ENCODE measurements at regions not wholly inside any gene's neighbourhood (a gene's known extent, or its start where the extent isn't known, plus 50 kb on each side); places are given as distances from the start of the nearest gene placed in this dataset.
"Not testable (repeated sequence)": the region's sequence is repeated elsewhere in the genome, so short reads cannot be mapped to it uniquely, and the experiment has no call there.

GRCh38 chr12:11497438-11497837, 102.1 kb upstream of the PRB2 start:
- Histone ChIP-seq H4K20me1 (ENCODE audit: insufficient read depth) (no peaks in the 10 kb centered on the region), H3K4me3 (ENCODE audit: low read length) (no peak overlapping the region), H3K27me3 (ENCODE audit: insufficient read depth, low read depth, low read length) (peaks cover 37% of the 10 kb centered on the region), H2AFZ (ENCODE audit: low read depth, low read length) (no peak overlapping the region), H3K9me3 (ENCODE audit: low read length) (no peaks in the 10 kb centered on the region), H3K9ac (ENCODE audit: low read length) (no peak overlapping the region), H3F3A (ENCODE audit: insufficient read depth, low read length, poor library complexity, severe bottlenecking) (no peaks in the 10 kb centered on the region), H3K27ac (ENCODE audit: low read length) (no peak overlapping the region), H3K36me3 (ENCODE audit: insufficient read depth, low read length) (no peaks in the 10 kb centered on the region), H3K4me2 (ENCODE audit: low read length) (no peak overlapping the region), H3K9me2 (ENCODE audit: insufficient read depth, low read length) (no peaks in the 10 kb centered on the region), H3K79me2 (replicated peaks; ENCODE audit: insufficient read depth, low read length) (no peaks in the 10 kb centered on the region)
- TF ChIP-seq REST (IDR thresholded peaks at IDR 0.05; ENCODE audit: borderline replicate concordance) (no peak), SMC3 (conservative IDR thresholded peaks at IDR 0.05; ENCODE audit: poor library complexity) (no peak), CTCF (IDR thresholded peaks at IDR 0.05; ENCODE audit: poor library complexity, severe bottlenecking) (no peak), MXI1 (conservative IDR thresholded peaks at IDR 0.05; ENCODE audit: poor library complexity, severe bottlenecking) (no peak), TAF1 (IDR thresholded peaks at IDR 0.05; ENCODE audit: low read depth) (no peak), EZH2 (IDR thresholded peaks at IDR 0.05; ENCODE audit: borderline replicate concordance, insufficient read depth, low read length, poor library complexity, severe bottlenecking) (no peak), EP300 (conservative IDR thresholded peaks at IDR 0.05; ENCODE audit: poor library complexity, severe bottlenecking) (no peak), RAD21 (conservative IDR thresholded peaks at IDR 0.05) (no peak), POLR2AphosphoS5 (IDR thresholded peaks at IDR 0.05) (no peak)

- Histone ChIP-seq H3K9ac (ENCODE audit: low read length) (no peak overlapping the region), H4K20me1 (ENCODE audit: insufficient read depth) (no peaks in the 10 kb centered on the region), H2AFZ (ENCODE audit: low read depth, low read length) (no peak overlapping the region), H3K4me3 (ENCODE audit: low read length) (no peak overlapping the region), H3F3A (ENCODE audit: insufficient read depth, low read length, poor library complexity, severe bottlenecking) (no peaks in the 10 kb centered on the region), H3K4me2 (ENCODE audit: low read length) (no peak overlapping the region), H3K9me3 (ENCODE audit: low read length) (no peaks in the 10 kb centered on the region), H3K36me3 (ENCODE audit: insufficient read depth, low read length) (no peaks in the 10 kb centered on the region), H3K9me2 (ENCODE audit: insufficient read depth, low read length) (no peaks in the 10 kb centered on the region), H3K27me3 (ENCODE audit: insufficient read depth, low read depth, low read length) (peaks cover 42% of the 10 kb centered on the region), H3K79me2 (replicated peaks; ENCODE audit: insufficient read depth, low read length) (no peaks in the 10 kb centered on the region), H3K27ac (ENCODE audit: low read length) (no peak overlapping the region)
- no peak for TF ChIP-seq SMC3 (conservative IDR thresholded peaks at IDR 0.05; ENCODE audit: poor library complexity)
- no peak for TF ChIP-seq MXI1 (conservative IDR thresholded peaks at IDR 0.05; ENCODE audit: poor library complexity, severe bottlenecking)
- TF ChIP-seq TAF1 (IDR thresholded peaks at IDR 0.05; ENCODE audit: low read depth): no peak
- no peak for TF ChIP-seq EZH2 (IDR thresholded peaks at IDR 0.05; ENCODE audit: borderline replicate concordance, insufficient read depth, low read length, poor library complexity, severe bottlenecking)
- no peak for TF ChIP-seq RAD21 (conservative IDR thresholded peaks at IDR 0.05)
- TF ChIP-seq EP300 (conservative IDR thresholded peaks at IDR 0.05; ENCODE audit: poor library complexity, severe bottlenecking): no peak
- no peak for TF ChIP-seq REST (IDR thresholded peaks at IDR 0.05; ENCODE audit: borderline replicate concordance)
- TF ChIP-seq POLR2AphosphoS5 (IDR thresholded peaks at IDR 0.05): no peak
These were observed 102.6 kb upstream of the PRB2 start for GRCh38 chr12:11497995-11498394.

- H3K9me2 ChIP-seq (ENCODE audit: insufficient read depth, low read length); H3K4me3 ChIP-seq (ENCODE audit: low read length); H3K79me2 ChIP-seq (replicated peaks; ENCODE audit: insufficient read depth, low read length); H3K9ac ChIP-seq (ENCODE audit: low read length); H3K27ac ChIP-seq (ENCODE audit: low read length); H3F3A ChIP-seq (ENCODE audit: insufficient read depth, low read length, poor library complexity, severe bottlenecking); H3K36me3 ChIP-seq (ENCODE audit: insufficient read depth, low read length); H3K9me3 ChIP-seq (ENCODE audit: low read length); H2AFZ ChIP-seq (ENCODE audit: low read depth, low read length); H4K20me1 ChIP-seq (ENCODE audit: insufficient read depth); H3K4me2 ChIP-seq (ENCODE audit: low read length): not testable (repeated sequence)
- peaks cover 46% of the 10 kb centered on the region for H3K27me3 ChIP-seq (ENCODE audit: insufficient read depth, low read depth, low read length)
These were observed 103.2 kb upstream of the PRB2 start for GRCh38 chr12:11498574-11498973.
